ENCODE measurements at regions not wholly inside any gene's neighbourhood (a gene's known extent, or its start where the extent isn't known, plus 50 kb on each side); places are given as distances from the start of the nearest gene placed in this dataset.

DNA sequence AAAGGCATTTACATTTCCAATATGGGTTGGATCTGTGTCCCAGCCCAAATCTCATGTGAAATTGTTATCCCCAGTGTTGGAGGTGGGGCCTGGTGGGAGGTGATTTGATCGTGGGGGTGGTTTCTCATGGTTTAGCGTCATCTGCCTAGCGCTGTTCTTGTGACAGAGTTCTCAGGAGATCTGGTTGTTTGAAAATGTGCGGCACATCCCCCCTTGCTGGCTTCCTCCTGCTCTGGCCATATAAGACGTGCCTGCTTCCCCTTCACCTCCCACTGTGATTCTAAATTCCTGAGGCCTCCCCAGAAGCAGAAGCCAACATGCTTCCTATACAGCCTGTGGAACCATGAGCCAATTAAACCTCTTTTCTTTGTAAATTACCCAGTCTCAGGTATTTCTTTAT lies 126.2 kb upstream of the FNDC3A start:
- Mint-ChIP-seq H3K36me3 (ENCODE audit: low read depth) (no peaks in the 10 kb centered on the region), H3K4me1 (ENCODE audit: low read depth) (peaks cover 47% of the 10 kb centered on the region), H3K4me3 (no peak overlapping the region), H3K9me3 (no peaks in the 10 kb centered on the region), H3K27me3 (peaks cover 19% of the 10 kb centered on the region), H3K27ac (no peak overlapping the region)

DNA sequence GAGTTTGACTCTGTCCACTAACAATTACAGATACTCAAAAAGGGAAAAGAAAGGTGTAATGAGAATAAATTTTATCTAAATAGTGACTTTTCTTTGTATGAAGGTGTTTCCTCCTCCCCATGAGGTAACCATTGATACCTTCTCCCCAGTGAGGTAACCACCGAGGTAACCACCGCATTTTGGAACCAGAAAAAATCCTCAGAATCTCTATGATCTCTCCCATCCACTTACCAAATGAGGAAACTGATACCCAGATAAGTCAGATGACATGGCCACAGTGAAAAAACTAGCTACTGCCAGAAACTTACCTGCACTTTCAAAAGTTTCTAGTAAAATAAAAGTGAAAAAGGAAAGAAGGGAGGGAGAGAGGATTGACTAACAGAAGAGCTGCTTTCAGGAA lies 124.0 kb upstream of the FNDC3A start:
- Mint-ChIP-seq H3K27me3 (peaks cover 19% of the 10 kb centered on the region), H3K27ac (peak overlapping the region; percentile 61), H3K9me3 (peaks cover 5% of the 10 kb centered on the region), H3K36me3 (ENCODE audit: low read depth) (no peaks in the 10 kb centered on the region), H3K4me3 (peak overlapping the region; percentile 29), H3K4me1 (ENCODE audit: low read depth) (peaks cover 48% of the 10 kb centered on the region)

DNA sequence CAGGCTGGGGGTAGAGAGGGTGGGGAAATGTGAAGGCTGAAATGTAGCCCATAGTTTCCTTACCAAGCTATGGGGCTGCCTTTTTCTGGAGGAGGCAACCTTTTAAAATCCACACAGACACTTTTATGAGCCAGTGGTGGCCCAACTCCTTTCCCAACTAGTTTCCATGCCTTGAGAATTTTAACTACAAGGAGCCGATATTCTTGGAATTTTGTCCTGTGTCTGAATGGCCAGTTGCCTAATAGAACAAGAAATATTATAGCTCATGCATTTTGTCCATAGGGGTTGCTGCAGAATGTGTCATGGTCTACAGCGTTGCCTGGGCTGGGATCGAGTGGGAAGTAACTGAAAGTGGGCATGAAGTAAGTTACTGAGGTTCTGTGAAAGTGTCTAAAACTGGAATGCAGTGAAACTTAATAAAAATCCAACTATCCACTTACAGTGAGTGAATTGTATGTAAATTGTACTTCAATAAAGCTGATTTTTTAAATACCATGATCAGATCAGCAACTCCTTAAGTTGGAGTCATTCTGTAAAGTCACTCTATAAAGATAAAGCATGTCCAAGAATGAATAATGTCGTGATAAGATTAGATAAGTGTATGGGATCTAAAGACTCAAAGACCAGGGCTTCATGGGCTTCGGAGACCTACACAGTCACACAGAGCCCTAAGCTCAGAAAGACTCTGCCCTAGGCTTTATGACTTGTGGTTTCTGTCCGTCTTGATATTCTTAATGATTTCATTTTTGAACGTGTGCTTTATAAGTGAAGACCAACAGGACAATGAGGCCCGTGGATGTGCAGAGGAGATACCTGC lies 122.6 kb upstream of the FNDC3A start:
- peak overlapping the region; percentile 25 for H3K4me3 Mint-ChIP-seq
- peaks cover 52% of the 10 kb centered on the region for H3K4me1 Mint-ChIP-seq (ENCODE audit: low read depth)
- H3K9me3 Mint-ChIP-seq: peaks cover 5% of the 10 kb centered on the region
- H3K27ac Mint-ChIP-seq: peak overlapping the region; percentile 81
- H3K27me3 Mint-ChIP-seq: peaks cover 19% of the 10 kb centered on the region
- no peaks in the 10 kb centered on the region for H3K36me3 Mint-ChIP-seq (ENCODE audit: low read depth)

DNA sequence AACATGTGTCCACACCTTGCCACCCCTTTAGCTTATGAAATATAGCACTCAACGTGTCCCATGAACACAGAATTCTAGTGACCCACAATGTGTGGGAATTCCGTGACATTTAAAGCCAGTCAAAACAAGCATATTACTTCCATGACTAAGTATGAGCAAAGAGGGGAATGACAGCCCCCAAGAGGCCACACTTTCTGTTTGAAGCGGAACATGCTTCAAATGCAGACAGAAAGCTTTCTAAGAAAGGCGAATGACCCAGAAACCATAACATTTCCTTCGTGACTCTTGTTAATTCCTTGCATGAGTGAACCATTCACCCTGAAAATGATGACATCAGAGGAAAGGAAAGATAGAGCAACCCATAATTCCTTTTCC lies 122.0 kb upstream of the FNDC3A start:
- peaks cover 58% of the 10 kb centered on the region for H3K4me1 Mint-ChIP-seq (ENCODE audit: low read depth)

DNA sequence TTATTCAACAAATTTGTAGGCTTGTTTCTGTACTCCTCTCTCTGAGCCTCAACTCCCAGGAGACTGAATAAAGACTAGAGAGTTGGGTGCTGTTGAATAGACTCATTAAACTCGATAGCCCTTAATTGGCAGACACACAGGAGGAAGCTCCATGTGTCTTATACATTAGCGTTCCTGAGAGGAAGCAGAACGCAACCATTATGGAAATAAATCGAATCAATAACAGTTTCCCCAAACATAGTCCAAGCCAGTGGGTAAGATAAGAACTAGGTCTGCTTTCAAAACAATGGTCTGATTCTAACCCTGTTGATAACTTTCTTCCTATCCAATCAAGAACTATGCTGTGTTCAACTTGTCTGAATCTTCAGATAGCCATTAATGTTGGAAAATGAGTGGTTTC lies 118.1 kb upstream of the FNDC3A start:
- Mint-ChIP-seq H3K27me3 (no peaks in the 10 kb centered on the region), H3K4me1 (ENCODE audit: low read depth) (peaks cover 42% of the 10 kb centered on the region), H3K9me3 (peaks cover 9% of the 10 kb centered on the region), H3K4me3 (no peak overlapping the region), H3K36me3 (ENCODE audit: low read depth) (no peaks in the 10 kb centered on the region), H3K27ac (no peak overlapping the region)

More for the DNA sequence above, 122.0 kb upstream of the FNDC3A start:
- peaks cover 5% of the 10 kb centered on the region for H3K9me3 Mint-ChIP-seq
- peak overlapping the region; percentile 81 for H3K27ac Mint-ChIP-seq
- peaks cover 19% of the 10 kb centered on the region for H3K27me3 Mint-ChIP-seq
- H3K36me3 Mint-ChIP-seq (ENCODE audit: low read depth): no peaks in the 10 kb centered on the region
- peak overlapping the region; percentile 25 for H3K4me3 Mint-ChIP-seq

DNA sequence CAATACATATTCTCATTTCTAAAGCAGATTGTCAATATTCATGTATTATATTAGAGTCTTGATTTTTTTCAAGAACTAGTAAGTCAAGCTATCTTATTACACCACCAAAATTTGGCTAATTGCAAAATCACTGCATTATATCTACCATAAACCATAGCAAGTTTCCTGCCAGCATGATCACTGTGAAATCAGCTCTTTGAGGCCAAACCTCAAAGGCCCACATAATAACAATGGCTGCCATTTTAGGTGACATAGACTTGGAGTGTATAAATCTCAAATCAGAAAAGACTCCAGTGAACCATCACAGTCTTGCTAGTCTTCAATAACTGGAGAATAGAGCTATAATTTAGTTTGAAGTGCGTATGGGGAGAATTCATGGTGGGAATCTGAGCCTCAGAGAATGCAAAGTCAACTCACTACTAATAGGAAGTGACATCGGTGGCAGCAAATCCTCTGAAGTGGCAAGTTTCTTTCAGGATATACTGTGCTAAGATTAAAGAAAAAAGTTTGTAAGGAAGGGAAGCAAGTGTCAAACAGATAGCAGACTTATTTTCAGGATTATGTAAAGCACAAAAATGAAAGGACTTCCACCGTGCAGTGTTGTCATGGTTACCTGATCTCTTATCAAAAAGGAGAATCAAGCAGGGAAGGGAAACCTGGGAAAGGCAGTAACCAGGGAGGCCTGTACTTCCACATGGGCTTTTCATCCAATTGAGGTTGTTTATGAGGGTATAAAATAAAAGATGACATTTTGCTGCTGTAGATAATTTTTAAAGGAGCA lies 117.4 kb upstream of the FNDC3A start:
- peaks cover 9% of the 10 kb centered on the region for H3K9me3 Mint-ChIP-seq
- H3K4me3 Mint-ChIP-seq: no peak overlapping the region
- H3K27ac Mint-ChIP-seq: no peak overlapping the region
- peaks cover 34% of the 10 kb centered on the region for H3K4me1 Mint-ChIP-seq (ENCODE audit: low read depth)
- no peaks in the 10 kb centered on the region for H3K27me3 Mint-ChIP-seq
- no peaks in the 10 kb centered on the region for H3K36me3 Mint-ChIP-seq (ENCODE audit: low read depth)

DNA sequence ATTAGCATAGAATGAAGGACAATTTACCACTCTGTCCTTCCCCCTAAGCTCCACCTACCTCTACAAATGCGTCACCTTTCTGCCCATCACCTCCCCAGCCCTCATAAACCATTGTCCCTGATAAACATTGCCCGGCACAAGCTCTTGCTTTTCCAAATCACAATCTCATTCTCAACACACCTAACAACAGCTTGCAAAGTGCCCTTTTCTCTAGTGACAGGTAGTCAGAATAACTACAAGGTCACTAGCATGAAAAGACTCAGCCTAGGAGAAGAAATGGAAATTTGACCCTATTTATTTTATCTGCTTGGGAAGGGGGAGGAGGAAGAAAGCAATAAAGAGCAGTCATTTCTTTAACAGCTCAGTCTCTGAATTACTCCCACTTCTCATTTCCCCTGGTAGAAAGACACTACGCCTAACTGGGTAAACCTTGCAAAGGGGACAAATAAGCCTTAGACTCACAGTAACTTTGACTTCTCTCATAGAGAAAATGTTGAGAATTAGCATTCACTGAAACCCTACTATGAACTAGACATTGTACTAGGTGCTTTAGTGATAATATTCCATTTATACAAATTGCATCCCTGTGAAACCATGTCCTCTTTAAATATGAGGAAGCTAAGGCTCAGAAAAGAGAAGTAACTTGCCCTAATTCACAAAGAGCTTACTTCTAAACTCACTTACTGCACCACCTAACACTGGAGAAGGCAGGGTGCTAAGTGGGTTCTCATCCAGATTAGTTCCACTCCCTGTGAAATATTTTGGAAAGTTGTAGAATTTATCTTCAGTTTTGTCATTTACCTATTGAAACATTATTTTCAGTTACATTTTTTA lies 116.2 kb upstream of the FNDC3A start:
- no peak overlapping the region for H3K4me3 Mint-ChIP-seq
- H3K27me3 Mint-ChIP-seq: no peaks in the 10 kb centered on the region
- H3K9me3 Mint-ChIP-seq: peaks cover 9% of the 10 kb centered on the region
- H3K27ac Mint-ChIP-seq: no peak overlapping the region
- H3K4me1 Mint-ChIP-seq (ENCODE audit: low read depth): peaks cover 22% of the 10 kb centered on the region
- no peaks in the 10 kb centered on the region for H3K36me3 Mint-ChIP-seq (ENCODE audit: low read depth)

DNA sequence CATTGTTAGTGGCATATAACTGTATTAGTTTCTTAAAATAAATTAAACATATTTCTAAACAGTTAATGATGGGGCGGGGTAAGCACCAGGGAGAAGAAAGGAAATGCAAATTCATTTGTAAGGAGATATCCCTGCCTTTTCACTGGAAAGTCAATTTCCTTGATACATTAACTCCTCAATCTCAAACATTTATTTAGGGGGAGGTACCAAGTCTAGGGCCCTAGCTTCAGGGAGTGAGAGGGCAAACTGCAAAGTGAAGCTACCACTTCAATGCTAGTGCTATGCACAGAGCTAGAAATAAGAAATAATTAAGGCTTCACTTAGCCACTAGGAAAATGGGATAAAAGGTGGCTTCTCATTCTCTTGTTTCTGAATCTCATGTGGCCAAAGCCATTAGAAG lies 115.3 kb upstream of the FNDC3A start:
- Mint-ChIP-seq H3K4me3 (no peak overlapping the region), H3K27me3 (no peaks in the 10 kb centered on the region), H3K36me3 (ENCODE audit: low read depth) (no peaks in the 10 kb centered on the region), H3K27ac (no peak overlapping the region), H3K4me1 (ENCODE audit: low read depth) (peaks cover 22% of the 10 kb centered on the region), H3K9me3 (peaks cover 9% of the 10 kb centered on the region)

DNA sequence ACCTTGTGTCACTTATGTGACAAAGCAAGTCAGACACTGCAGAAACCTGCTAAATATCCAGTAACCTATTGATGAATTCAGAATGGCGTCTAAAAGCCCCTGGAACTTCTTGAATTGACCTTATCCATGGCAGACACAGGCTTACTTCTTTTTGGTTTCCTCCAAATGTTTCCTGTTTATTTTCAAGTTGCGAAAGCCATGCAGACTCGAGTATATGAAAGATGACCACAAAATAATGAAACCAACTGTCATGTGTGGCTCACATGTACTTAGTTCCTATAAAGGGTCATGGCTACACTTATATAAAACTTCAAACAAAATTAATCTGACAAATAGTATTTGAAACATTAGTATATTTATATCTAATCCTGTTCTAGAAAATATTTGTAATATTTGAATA lies 113.1 kb upstream of the FNDC3A start:
- Mint-ChIP-seq H3K27ac (no peak overlapping the region), H3K9me3 (peaks cover 3% of the 10 kb centered on the region), H3K27me3 (no peaks in the 10 kb centered on the region), H3K4me3 (no peak overlapping the region), H3K36me3 (ENCODE audit: low read depth) (no peaks in the 10 kb centered on the region), H3K4me1 (ENCODE audit: low read depth) (peaks cover 22% of the 10 kb centered on the region)

DNA sequence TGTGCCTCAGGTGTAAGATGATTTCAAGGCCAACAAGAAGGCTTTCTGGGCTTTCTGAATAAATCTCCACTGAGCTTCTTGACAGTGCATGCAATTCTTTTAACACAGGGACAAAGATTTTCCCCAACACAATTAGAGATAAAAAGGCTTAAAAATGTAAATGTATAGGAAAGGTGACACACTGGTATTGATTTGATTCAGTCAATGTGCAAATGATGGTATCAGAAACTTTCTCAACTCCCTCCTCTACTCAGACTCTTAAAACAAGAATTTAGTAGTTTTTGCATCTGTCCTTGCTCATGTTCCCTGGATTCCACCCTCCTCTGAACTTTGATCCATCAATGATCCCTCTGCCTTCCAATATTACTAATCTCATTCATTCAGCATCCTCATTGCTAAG lies 111.6 kb upstream of the FNDC3A start:
- Mint-ChIP-seq H3K36me3 (ENCODE audit: low read depth) (no peaks in the 10 kb centered on the region), H3K4me3 (no peak overlapping the region), H3K27ac (no peak overlapping the region), H3K27me3 (no peaks in the 10 kb centered on the region), H3K4me1 (ENCODE audit: low read depth) (peaks cover 11% of the 10 kb centered on the region), H3K9me3 (peaks cover 3% of the 10 kb centered on the region)

DNA sequence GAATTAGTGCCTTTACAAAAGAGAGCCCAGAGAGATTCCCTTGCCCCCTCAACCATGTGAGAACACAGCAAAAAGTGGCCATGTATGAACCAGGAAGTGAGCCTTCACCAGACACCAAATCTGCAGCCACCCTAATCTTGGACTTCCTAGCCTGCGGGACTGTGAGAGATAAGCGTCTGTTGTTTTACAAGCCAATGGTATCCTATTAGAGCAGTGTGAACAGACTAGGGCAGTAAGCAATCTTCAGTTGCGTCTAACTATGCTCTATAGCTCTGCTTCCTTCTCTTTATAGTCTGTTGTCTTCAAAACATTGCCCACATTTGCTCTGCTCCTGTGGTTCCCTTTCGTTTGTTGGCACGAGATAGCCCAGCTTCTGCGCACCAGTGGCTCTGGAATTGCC lies 109.5 kb upstream of the FNDC3A start:
- Mint-ChIP-seq H3K9me3 (peaks cover 3% of the 10 kb centered on the region), H3K36me3 (ENCODE audit: low read depth) (no peaks in the 10 kb centered on the region), H3K4me1 (ENCODE audit: low read depth) (peaks cover 8% of the 10 kb centered on the region), H3K4me3 (no peak overlapping the region), H3K27ac (no peak overlapping the region), H3K27me3 (no peaks in the 10 kb centered on the region)

DNA sequence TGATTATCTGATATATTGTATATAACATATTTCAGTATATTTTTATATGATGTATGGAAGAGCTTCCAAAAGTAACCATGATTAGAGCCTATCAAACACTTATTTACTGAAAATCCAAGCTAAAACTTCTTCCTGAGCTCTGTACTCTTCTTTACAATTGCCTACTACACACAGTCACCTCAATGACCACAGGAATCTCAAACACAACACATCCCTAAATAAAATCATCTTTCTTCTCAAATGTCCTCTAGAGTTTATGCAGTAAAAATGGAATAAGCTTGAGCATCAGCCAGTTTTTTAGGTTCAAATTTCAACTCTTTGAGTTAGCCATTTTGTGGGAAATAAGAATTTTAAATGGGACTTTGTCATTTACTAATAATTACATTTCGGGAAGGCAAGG lies 102.6 kb upstream of the FNDC3A start:
- no peaks in the 10 kb centered on the region for H3K36me3 Mint-ChIP-seq (ENCODE audit: low read depth)

DNA sequence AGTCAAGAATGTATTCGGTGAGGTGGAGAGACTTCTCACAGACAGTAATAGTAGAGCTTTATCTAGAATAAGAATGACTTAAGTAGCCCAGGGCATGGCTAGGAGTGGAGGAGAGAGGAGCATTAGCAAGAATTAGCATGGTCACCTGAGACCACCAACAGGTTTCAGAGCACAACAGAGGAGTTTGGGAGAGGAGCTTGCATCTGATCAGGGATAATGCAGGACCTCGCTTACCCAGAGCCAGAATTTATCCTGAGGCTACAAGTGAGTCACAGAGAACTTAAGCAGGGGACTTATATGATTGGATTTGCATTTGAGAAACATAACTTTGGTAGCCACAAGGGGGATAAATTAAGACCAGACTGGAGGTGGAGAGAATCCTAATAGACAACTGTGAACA lies 102.1 kb upstream of the FNDC3A start:
- H3K4me3 Mint-ChIP-seq: no peak overlapping the region
- H3K36me3 Mint-ChIP-seq (ENCODE audit: low read depth): no peaks in the 10 kb centered on the region
- H3K9me3 Mint-ChIP-seq: no peaks in the 10 kb centered on the region
- no peaks in the 10 kb centered on the region for H3K4me1 Mint-ChIP-seq (ENCODE audit: low read depth)
- H3K27ac Mint-ChIP-seq: no peak overlapping the region
- peaks cover 12% of the 10 kb centered on the region for H3K27me3 Mint-ChIP-seq

More for the DNA sequence above, 102.6 kb upstream of the FNDC3A start:
- H3K27ac Mint-ChIP-seq: no peak overlapping the region
- H3K9me3 Mint-ChIP-seq: no peaks in the 10 kb centered on the region
- H3K4me1 Mint-ChIP-seq (ENCODE audit: low read depth): no peaks in the 10 kb centered on the region
- H3K4me3 Mint-ChIP-seq: no peak overlapping the region
- H3K27me3 Mint-ChIP-seq: peaks cover 12% of the 10 kb centered on the region

DNA sequence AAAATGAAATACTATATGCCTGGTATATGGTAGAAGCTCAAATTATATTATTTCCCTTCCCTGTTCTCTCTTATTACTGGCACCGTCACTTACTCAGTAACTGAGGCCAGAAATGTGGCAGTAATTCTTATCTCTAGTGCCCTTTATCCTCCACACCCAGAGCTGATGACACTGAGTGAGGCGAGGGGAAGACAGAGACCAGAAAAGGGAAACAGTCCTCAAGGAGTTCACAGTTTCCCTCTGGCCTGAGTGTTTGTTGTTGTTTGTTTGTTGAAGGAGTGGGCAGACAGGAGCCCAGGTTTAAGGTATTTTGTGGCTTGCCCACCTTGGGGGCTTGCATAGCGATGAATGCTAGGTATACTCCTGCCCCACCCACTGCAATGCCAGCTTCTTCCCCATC lies 101.5 kb upstream of the FNDC3A start:
- Mint-ChIP-seq H3K36me3 (ENCODE audit: low read depth) (no peaks in the 10 kb centered on the region), H3K27ac (no peak overlapping the region), H3K9me3 (no peaks in the 10 kb centered on the region), H3K4me1 (ENCODE audit: low read depth) (peaks cover 2% of the 10 kb centered on the region), H3K27me3 (peaks cover 12% of the 10 kb centered on the region), H3K4me3 (no peak overlapping the region)

DNA sequence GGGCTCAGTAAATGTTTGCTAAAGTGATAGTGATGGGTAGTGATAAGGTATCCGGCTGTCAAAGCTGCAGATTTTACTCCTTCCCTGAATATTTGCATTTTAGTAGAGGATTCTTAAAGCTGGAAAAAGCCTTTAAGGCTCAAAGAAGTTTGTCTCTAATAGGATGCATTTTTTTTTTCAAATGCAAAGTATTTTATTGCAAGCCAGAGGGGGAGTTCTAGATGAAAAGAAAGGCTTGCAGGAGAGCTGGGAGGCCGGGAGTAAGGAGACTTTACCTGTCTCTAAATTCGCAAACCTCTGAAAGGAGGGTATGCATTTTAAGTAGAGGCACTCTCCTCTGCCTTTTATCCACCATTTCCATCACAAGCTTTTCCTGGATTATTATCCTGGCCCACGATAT lies 100.7 kb upstream of the FNDC3A start:
- H3K27me3 Mint-ChIP-seq: peaks cover 12% of the 10 kb centered on the region
- H3K27ac Mint-ChIP-seq: no peak overlapping the region
- no peaks in the 10 kb centered on the region for H3K36me3 Mint-ChIP-seq (ENCODE audit: low read depth)
- peaks cover 11% of the 10 kb centered on the region for H3K4me1 Mint-ChIP-seq (ENCODE audit: low read depth)
- H3K4me3 Mint-ChIP-seq: no peak overlapping the region
- no peaks in the 10 kb centered on the region for H3K9me3 Mint-ChIP-seq

Measured in stimulated activated naive CD8-positive, alpha-beta T cell treated with anti-CD3 and anti-CD28 coated beads, Interleukin-15, Interleukin-2, amounts not matched to agents 100 ng/mL and 50 ng/mL, for 24 hours (primary cell).